ENCODE measurements at regions not wholly inside any gene's neighbourhood (a gene's known extent, or its start where the extent isn't known, plus 50 kb on each side); places are given as distances from the start of the nearest gene placed in this dataset.
A peak's percentile ranks its signal among the peaks of the same experiment; 100 is the strongest.
"Not testable (repeated sequence)": the region's sequence is repeated elsewhere in the genome, so short reads cannot be mapped to it uniquely, and the experiment has no call there.

GRCh38 chr21:5139528-5139927 is 5381.9 kb upstream of the TPTE start:
- peak in 3 of 4 donors; percentile 42 to 55 (median 50) for ATAC-seq
- intact Hi-C loops (cut with DNase I); H3K4me1 ChIP-seq; H3K4me3 ChIP-seq; H3K9me3 ChIP-seq; DNase-seq; H3K36me3 ChIP-seq; H3K27me3 ChIP-seq; H3K27ac ChIP-seq: not testable (repeated sequence)
- WGBS (ENCODE audit: insufficient coverage, low coverage, low lambda C conversion rate, missing lambda C conversion rate) = no CpG with 5 or more reads among the region's 11 CpGs

GRCh38 chr21:5143011-5143410 is 5378.4 kb upstream of the TPTE start:
- H3K27me3 ChIP-seq; H3K27ac ChIP-seq; H3K4me1 ChIP-seq; ATAC-seq; intact Hi-C loops (cut with DNase I); H3K4me3 ChIP-seq; H3K9me3 ChIP-seq; DNase-seq; H3K36me3 ChIP-seq: not testable (repeated sequence)
- WGBS (ENCODE audit: insufficient coverage, low coverage, low lambda C conversion rate, missing lambda C conversion rate) = no CpG with 5 or more reads among the region's 6 CpGs

GRCh38 chr21:5144731-5145130 is 5376.7 kb upstream of the TPTE start:
- ATAC-seq; H3K9me3 ChIP-seq; H3K27ac ChIP-seq; H3K36me3 ChIP-seq; H3K4me3 ChIP-seq; H3K4me1 ChIP-seq; H3K27me3 ChIP-seq; intact Hi-C loops (cut with DNase I): not testable (repeated sequence)
- WGBS (ENCODE audit: insufficient coverage, low coverage, low lambda C conversion rate, missing lambda C conversion rate) = 18% methylated on average over 2 of the region's 15 CpGs
- DNase-seq = peak in 1 of 3 donors; percentile 37

- H3K9me3 ChIP-seq; H3K4me1 ChIP-seq; H3K27me3 ChIP-seq; H3K4me3 ChIP-seq; intact Hi-C loops (cut with DNase I); H3K36me3 ChIP-seq; H3K27ac ChIP-seq: not testable (repeated sequence)
- DNase-seq (peak in 1 of 3 donors; percentile 33), ATAC-seq (peak; percentile 49 to 68 (median 56))
- peak in 1 of 4 donors; percentile 14 for TF ChIP-seq CTCF (IDR thresholded peaks at IDR 0.05)
- WGBS (ENCODE audit: insufficient coverage, low coverage, low lambda C conversion rate, missing lambda C conversion rate) = 80% methylated on average over 4 of the region's 18 CpGs
Observed at GRCh38 chr21:5147685-5148084, 5373.7 kb upstream of the TPTE start.

- H3K9me3 ChIP-seq; H3K27me3 ChIP-seq; H3K27ac ChIP-seq; H3K36me3 ChIP-seq; intact Hi-C loops (cut with DNase I); H3K4me3 ChIP-seq; H3K4me1 ChIP-seq; DNase-seq; ATAC-seq: not testable (repeated sequence)
- WGBS (ENCODE audit: insufficient coverage, low coverage, low lambda C conversion rate, missing lambda C conversion rate) = no CpG with 5 or more reads among the region's 14 CpGs
Observed at GRCh38 chr21:5149222-5149621, 5372.2 kb upstream of the TPTE start.

GRCh38 chr21:5153842-5154640 is 5367.3 kb upstream of the TPTE start:
- peak overlapping the region in 2 of 3 donors; percentile 38 to 42 for H3K4me3 ChIP-seq
- DNase-seq (peak in 1 of 3 donors; percentile 54), ATAC-seq (peak; percentile 1 to 27 (median 10))
- H3K36me3 ChIP-seq; intact Hi-C loops (cut with DNase I); H3K9me3 ChIP-seq; H3K4me1 ChIP-seq; H3K27me3 ChIP-seq; H3K27ac ChIP-seq: not testable (repeated sequence)
- whole genome bisulfite sequencing (ENCODE audit: insufficient coverage, low coverage, low lambda C conversion rate, missing lambda C conversion rate) = no CpG with 5 or more reads among the region's 69 CpGs

GRCh38 chr21:5154641-5154982 is 5366.8 kb upstream of the TPTE start:
- H3K4me1 ChIP-seq; intact Hi-C loops (cut with DNase I); H3K27me3 ChIP-seq; H3K27ac ChIP-seq; H3K36me3 ChIP-seq; H3K9me3 ChIP-seq: not testable (repeated sequence)
- peak overlapping the region in 2 of 3 donors; percentile 38 to 42 for H3K4me3 ChIP-seq
- no CpG with 5 or more reads among the region's 50 CpGs for WGBS (ENCODE audit: insufficient coverage, low coverage, low lambda C conversion rate, missing lambda C conversion rate)
- peak; percentile 100 for ATAC-seq
- DNase-seq = peak; percentile 87 to 91 (median 89)

- H3K27ac ChIP-seq; H3K36me3 ChIP-seq; ATAC-seq; H3K9me3 ChIP-seq; H3K4me1 ChIP-seq; DNase-seq; H3K4me3 ChIP-seq; H3K27me3 ChIP-seq; intact Hi-C loops (cut with DNase I): not testable (repeated sequence)
- no CpG with 5 or more reads among the region's 20 CpGs for WGBS (ENCODE audit: insufficient coverage, low coverage, low lambda C conversion rate, missing lambda C conversion rate)
Observed at GRCh38 chr21:5162693-5163574, 5358.4 kb upstream of the TPTE start.

- H3K4me1 ChIP-seq; H3K4me3 ChIP-seq; intact Hi-C loops (cut with DNase I); ATAC-seq; H3K27ac ChIP-seq; H3K9me3 ChIP-seq; DNase-seq; H3K36me3 ChIP-seq; H3K27me3 ChIP-seq: not testable (repeated sequence)
- no CpG with 5 or more reads among the region's 7 CpGs for WGBS (ENCODE audit: insufficient coverage, low coverage, low lambda C conversion rate, missing lambda C conversion rate)
Observed at GRCh38 chr21:5165829-5166228, 5355.6 kb upstream of the TPTE start.

All from right lobe of liver (tissue), 6 donors.